ENCODE measurements at regions not wholly inside any gene's neighbourhood (a gene's known extent, or its start where the extent isn't known, plus 50 kb on each side); places are given as distances from the start of the nearest gene placed in this dataset.

DNA sequence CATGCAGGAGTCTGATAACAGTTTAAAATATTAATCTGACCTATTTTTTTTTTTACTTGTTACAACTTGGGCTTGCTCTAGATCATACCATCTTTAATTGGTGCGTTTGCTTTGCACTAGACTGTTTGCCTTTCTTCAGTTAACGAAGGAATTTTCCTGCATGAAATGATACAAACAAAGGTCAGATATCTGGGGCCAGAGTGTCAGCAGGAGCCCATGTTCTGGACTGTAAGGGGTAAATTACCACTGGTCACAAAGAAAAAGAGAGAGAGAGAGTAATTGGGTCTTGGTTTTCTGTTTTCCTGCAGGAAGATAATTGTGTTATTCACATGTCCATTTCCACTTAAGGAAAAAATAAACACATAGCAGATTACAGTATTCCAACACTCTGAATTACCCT lies 399.4 kb upstream of the MARCKS start:
- POLR2A ChIA-PET = no interaction called here
- CTCF ChIA-PET = interaction anchor here (1.3 to 1.7 kb wide), 2 partner anchors 10 to 317 kb away, joined by 4 read pairs; no protein-coding TSS in a partner anchor
- DNase-seq (ENCODE audit: low read depth, low spot score) = no peak
- TF ChIP-seq, protein P1, sequence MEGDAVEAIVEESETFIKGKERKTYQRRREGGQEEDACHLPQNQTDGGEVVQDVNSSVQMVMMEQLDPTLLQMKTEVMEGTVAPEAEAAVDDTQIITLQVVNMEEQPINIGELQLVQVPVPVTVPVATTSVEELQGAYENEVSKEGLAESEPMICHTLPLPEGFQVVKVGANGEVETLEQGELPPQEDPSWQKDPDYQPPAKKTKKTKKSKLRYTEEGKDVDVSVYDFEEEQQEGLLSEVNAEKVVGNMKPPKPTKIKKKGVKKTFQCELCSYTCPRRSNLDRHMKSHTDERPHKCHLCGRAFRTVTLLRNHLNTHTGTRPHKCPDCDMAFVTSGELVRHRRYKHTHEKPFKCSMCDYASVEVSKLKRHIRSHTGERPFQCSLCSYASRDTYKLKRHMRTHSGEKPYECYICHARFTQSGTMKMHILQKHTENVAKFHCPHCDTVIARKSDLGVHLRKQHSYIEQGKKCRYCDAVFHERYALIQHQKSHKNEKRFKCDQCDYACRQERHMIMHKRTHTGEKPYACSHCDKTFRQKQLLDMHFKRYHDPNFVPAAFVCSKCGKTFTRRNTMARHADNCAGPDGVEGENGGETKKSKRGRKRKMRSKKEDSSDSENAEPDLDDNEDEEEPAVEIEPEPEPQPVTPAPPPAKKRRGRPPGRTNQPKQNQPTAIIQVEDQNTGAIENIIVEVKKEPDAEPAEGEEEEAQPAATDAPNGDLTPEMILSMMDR (IDR thresholded peaks at IDR 0.05; ENCODE audit: insufficient read depth, low read length, missing control alignments) = no peak
- H3K4me3 ChIP-seq (ENCODE audit: low read depth, low read length) = no peak overlapping the region

- CTCF ChIA-PET = interaction anchor here (0.7 to 1.7 kb wide), 4 partner anchors 10 to 421 kb away, joined by 3 to 5 read pairs (median 4); no protein-coding TSS in a partner anchor
- no peak for DNase-seq (ENCODE audit: low read depth, low spot score)
- POLR2A ChIA-PET = no interaction called here
- TF ChIP-seq, protein P1 (IDR thresholded peaks at IDR 0.05; ENCODE audit: insufficient read depth, low read length, missing control alignments) = no peak
- H3K4me3 ChIP-seq (ENCODE audit: low read depth, low read length) = no peak overlapping the region
Observed at GRCh38 chr6:113458368-113459010, 398.7 kb upstream of the MARCKS start.

- CTCF ChIA-PET = interaction anchor here (1.4 to 1.9 kb wide), 3 partner anchors 14 to 398 kb away, joined by 4 to 6 read pairs (median 5); no protein-coding TSS in a partner anchor
- no peak overlapping the region for H3K4me3 ChIP-seq (ENCODE audit: low read depth, low read length)
- POLR2A ChIA-PET = no interaction called here
- TF ChIP-seq, protein P1 (IDR thresholded peaks at IDR 0.05; ENCODE audit: insufficient read depth, low read length, missing control alignments) = no peak
- DNase-seq (ENCODE audit: low read depth, low spot score) = no peak
Observed at GRCh38 chr6:113461153-113461932, 395.8 kb upstream of the MARCKS start.

- no peak for DNase-seq (ENCODE audit: low read depth, low spot score)
- POLR2A ChIA-PET = no interaction called here
- no peak overlapping the region for H3K4me3 ChIP-seq (ENCODE audit: low read depth, low read length)
- TF ChIP-seq, protein P1 (IDR thresholded peaks at IDR 0.05; ENCODE audit: insufficient read depth, low read length, missing control alignments) = no peak
- CTCF ChIA-PET = interaction anchor here (1.4 to 1.6 kb wide), 2 partner anchors 11 to 445 kb away, joined by 3 to 8 read pairs; no protein-coding TSS in a partner anchor
Observed at GRCh38 chr6:113464536-113464935, 392.6 kb upstream of the MARCKS start.

DNA sequence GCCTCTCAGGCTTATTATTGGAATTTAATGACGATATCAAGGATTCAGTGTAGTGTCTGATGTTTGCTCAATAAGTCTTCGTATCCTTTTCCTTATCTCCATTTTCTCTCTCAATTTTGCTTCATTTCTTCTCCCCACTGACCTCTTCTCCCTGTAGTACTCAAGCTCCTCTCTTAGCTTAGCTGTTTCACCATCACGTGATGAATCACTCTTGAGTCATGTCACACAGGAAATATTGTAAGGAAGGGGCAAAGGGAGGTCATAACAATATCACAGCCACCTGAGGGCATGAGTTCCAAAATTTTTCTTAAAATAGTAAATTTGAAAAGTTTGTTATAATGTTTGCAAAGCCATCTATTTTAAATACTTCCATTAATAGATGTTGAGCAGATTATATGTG lies 392.2 kb upstream of the MARCKS start:
- ChIA-PET CTCF (interaction anchor here (1.6 to 2.0 kb wide), 2 partner anchors 394 to 445 kb away, joined by 3 to 4 read pairs; no protein-coding TSS in a partner anchor), POLR2A (no interaction called here)
- TF ChIP-seq, protein P1 (IDR thresholded peaks at IDR 0.05; ENCODE audit: insufficient read depth, low read length, missing control alignments) = no peak
- no peak overlapping the region for H3K4me3 ChIP-seq (ENCODE audit: low read depth, low read length)
- DNase-seq (ENCODE audit: low read depth, low spot score) = no peak

- ChIA-PET POLR2A (no interaction called here), CTCF (interaction anchor here (1.6 to 2.3 kb wide), 3 partner anchors 14 to 392 kb away, joined by 4 to 8 read pairs (median 4); no protein-coding TSS in a partner anchor)
- TF ChIP-seq, protein P1 (IDR thresholded peaks at IDR 0.05; ENCODE audit: insufficient read depth, low read length, missing control alignments) = no peak
- no peak for DNase-seq (ENCODE audit: low read depth, low spot score)
- no peak overlapping the region for H3K4me3 ChIP-seq (ENCODE audit: low read depth, low read length)
Observed at GRCh38 chr6:113466526-113466925, 390.6 kb upstream of the MARCKS start.
